Astrocyte (in vitro differentiated cells and primary cell): ENCODE measurements at regions not wholly inside any gene's neighbourhood (a gene's known extent, or its start where the extent isn't known, plus 50 kb on each side); places are given as distances from the start of the nearest gene placed in this dataset.
A peak's percentile ranks its signal among the peaks of the same experiment; 100 is the strongest.
"Not testable (repeated sequence)": the region's sequence is repeated elsewhere in the genome, so short reads cannot be mapped to it uniquely, and the experiment has no call there.

Experiments
- DNase-seq: peaks from one replicate; pipeline ENCODE4 v3.0.0-alpha.2; 2010; ENCODE audit warnings: low read depth
- FAIRE-seq: peaks from 2 replicates; lab custom pipeline; 2011; peaks lifted over from hg19 to GRCh38; lab: Jason Lieb, UNC
- H2AFZ ChIP-seq: 2 replicates; pipeline ENCODE4 v1.6.0; 2012; ENCODE audit warnings: low read depth, low read length, inconsistent platforms
- H3K27ac ChIP-seq: 2 replicates; pipeline ENCODE4 v1.5.1; 2011; ENCODE audit warnings: low read depth, low read length, inconsistent platforms
- H3K27me3 ChIP-seq: 2 replicates; pipeline ENCODE4 v1.6.0; 2011; ENCODE audit warnings: low read length, inconsistent platforms; ENCODE audit not compliant: insufficient read depth
- H3K36me3 ChIP-seq: 2 replicates; pipeline ENCODE4 v1.5.1; 2011; ENCODE audit warnings: low read length, inconsistent platforms; ENCODE audit not compliant: insufficient read depth
- H3K4me1 ChIP-seq: 2 replicates; pipeline ENCODE4 v1.5.1; 2011; ENCODE audit warnings: low read length, inconsistent platforms; ENCODE audit not compliant: insufficient read depth
- H3K4me2 ChIP-seq: 2 replicates; pipeline ENCODE4 v1.6.0; 2012; ENCODE audit warnings: low read length, inconsistent platforms
- H3K4me3 ChIP-seq: 2 replicates; pipeline ENCODE4 v1.5.1; 2011; ENCODE audit warnings: low read depth, mild to moderate bottlenecking, low read length, inconsistent platforms; ENCODE audit not compliant: insufficient read depth
- H3K79me2 ChIP-seq: 2 replicates; pipeline ENCODE4 v1.6.0; 2012; ENCODE audit warnings: mild to moderate bottlenecking, low read length, inconsistent platforms; ENCODE audit not compliant: insufficient read depth
- H3K9ac ChIP-seq: 2 replicates; pipeline ENCODE4 v1.6.0; 2012; ENCODE audit warnings: mild to moderate bottlenecking, low read length, inconsistent platforms
- H3K9me3 ChIP-seq: 2 replicates; pipeline ENCODE4 v1.5.1; 2012; ENCODE audit warnings: low read depth, mild to moderate bottlenecking, low read length, inconsistent platforms; ENCODE audit not compliant: insufficient read depth
- H4K20me1 ChIP-seq: 2 replicates; pipeline ENCODE4 v1.6.0; 2012; ENCODE audit warnings: low read length, inconsistent platforms; ENCODE audit not compliant: insufficient read depth
- H3K27ac Mint-ChIP-seq: one replicate; pipeline ENCODE4 v1.8.0; 2021; ENCODE audit warnings: mild to moderate bottlenecking, mixed read lengths; ENCODE audit not compliant: unreplicated experiment
- H3K27me3 Mint-ChIP-seq: one replicate; pipeline ENCODE4 v1.8.0; 2021; ENCODE audit warnings: low read depth, mixed read lengths; ENCODE audit not compliant: unreplicated experiment
- H3K36me3 Mint-ChIP-seq: one replicate; pipeline ENCODE4 v1.8.0; 2021; ENCODE audit warnings: low read depth, mixed read lengths; ENCODE audit not compliant: unreplicated experiment
- H3K4me1 Mint-ChIP-seq: one replicate; pipeline ENCODE4 v1.8.0; 2021; ENCODE audit warnings: low read depth, mixed read lengths; ENCODE audit not compliant: unreplicated experiment
- H3K4me3 Mint-ChIP-seq: one replicate; pipeline ENCODE4 v1.8.0; 2021; ENCODE audit warnings: mild to moderate bottlenecking, moderate library complexity, mixed read lengths; ENCODE audit not compliant: unreplicated experiment
- H3K9me3 Mint-ChIP-seq: one replicate; pipeline ENCODE4 v1.8.0; 2021; ENCODE audit warnings: mild to moderate bottlenecking, mixed read lengths; ENCODE audit not compliant: unreplicated experiment
- EZH2 ChIP-seq: IDR thresholded peaks from 2 replicates; pipeline ENCODE4 v1.6.1; 2012; ENCODE audit warnings: mild to moderate bottlenecking, low read length, inconsistent platforms; ENCODE audit not compliant: insufficient read depth
- TF ChIP-seq, protein P1 (sequence below): IDR thresholded peaks from 2 replicates; pipeline ENCODE4 v1.5.1; 2011; ENCODE audit warnings: low read depth, mild to moderate bottlenecking, inconsistent platforms, low read length, moderate library complexity; ENCODE audit not compliant: insufficient read depth

DNA sequence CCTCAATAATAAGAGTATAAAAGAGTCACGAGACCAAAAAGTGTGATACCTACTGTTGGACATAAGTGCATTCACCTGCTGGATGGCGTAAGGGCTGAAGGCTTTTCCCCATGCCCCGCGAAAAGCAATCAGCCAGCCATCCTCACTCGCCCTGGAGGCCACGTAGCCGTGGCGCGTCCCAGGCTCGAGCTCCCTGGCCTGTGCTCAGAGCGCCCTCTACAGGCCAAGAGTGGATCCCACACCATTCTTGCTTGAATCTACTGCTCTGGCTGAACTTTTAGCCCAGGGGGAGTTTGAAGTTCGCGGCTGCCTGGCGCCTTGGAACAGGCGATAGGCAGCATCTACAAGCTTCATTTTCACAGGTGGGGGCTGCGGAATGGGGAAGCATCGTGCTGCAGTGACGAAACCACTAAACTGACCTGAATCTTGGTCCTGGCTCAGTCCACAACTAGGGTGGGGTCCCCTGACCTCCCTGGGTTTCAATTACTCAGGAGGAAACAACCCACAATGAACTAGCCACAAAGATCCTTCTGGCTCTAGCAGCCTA lies 70.3 kb upstream of the SERBP1 start:
- Histone ChIP-seq H4K20me1 (no peaks in the 10 kb centered on the region), H3K27ac (no peak overlapping the region), H3K4me2 (peak overlapping the region; percentile 54), H3K9ac (no peak overlapping the region), H2AFZ (peak overlapping the region; percentile 30), H3K4me3 (no peak overlapping the region), H3K9me3 (no peaks in the 10 kb centered on the region), H3K79me2 (no peaks in the 10 kb centered on the region), H3K36me3 (no peaks in the 10 kb centered on the region), H3K27me3 (peaks cover 10% of the 10 kb centered on the region), H3K4me1 (no peaks in the 10 kb centered on the region)
- DNase-seq (peak; percentile 36), FAIRE-seq (no peak)
- no peak overlapping the region for H3K4me3 Mint-ChIP-seq
- no peak overlapping the region for H3K27ac Mint-ChIP-seq
- H3K36me3 Mint-ChIP-seq: no peaks in the 10 kb centered on the region
- peaks cover 17% of the 10 kb centered on the region for H3K27me3 Mint-ChIP-seq
- no peaks in the 10 kb centered on the region for H3K4me1 Mint-ChIP-seq
- no peak for TF ChIP-seq EZH2
- TF ChIP-seq, protein P1, sequence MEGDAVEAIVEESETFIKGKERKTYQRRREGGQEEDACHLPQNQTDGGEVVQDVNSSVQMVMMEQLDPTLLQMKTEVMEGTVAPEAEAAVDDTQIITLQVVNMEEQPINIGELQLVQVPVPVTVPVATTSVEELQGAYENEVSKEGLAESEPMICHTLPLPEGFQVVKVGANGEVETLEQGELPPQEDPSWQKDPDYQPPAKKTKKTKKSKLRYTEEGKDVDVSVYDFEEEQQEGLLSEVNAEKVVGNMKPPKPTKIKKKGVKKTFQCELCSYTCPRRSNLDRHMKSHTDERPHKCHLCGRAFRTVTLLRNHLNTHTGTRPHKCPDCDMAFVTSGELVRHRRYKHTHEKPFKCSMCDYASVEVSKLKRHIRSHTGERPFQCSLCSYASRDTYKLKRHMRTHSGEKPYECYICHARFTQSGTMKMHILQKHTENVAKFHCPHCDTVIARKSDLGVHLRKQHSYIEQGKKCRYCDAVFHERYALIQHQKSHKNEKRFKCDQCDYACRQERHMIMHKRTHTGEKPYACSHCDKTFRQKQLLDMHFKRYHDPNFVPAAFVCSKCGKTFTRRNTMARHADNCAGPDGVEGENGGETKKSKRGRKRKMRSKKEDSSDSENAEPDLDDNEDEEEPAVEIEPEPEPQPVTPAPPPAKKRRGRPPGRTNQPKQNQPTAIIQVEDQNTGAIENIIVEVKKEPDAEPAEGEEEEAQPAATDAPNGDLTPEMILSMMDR: peak; percentile 92
- no peaks in the 10 kb centered on the region for H3K9me3 Mint-ChIP-seq

- Histone ChIP-seq H3K9me3 (no peaks in the 10 kb centered on the region), H3K27me3 (peaks cover 10% of the 10 kb centered on the region), H3K4me2 (no peak overlapping the region), H3K9ac (no peak overlapping the region), H3K4me3 (no peak overlapping the region), H3K27ac (no peak overlapping the region), H4K20me1 (no peaks in the 10 kb centered on the region), H3K4me1 (no peaks in the 10 kb centered on the region), H2AFZ (no peak overlapping the region), H3K79me2 (no peaks in the 10 kb centered on the region), H3K36me3 (no peaks in the 10 kb centered on the region)
- DNase-seq (no peak), FAIRE-seq (no peak)
- no peaks in the 10 kb centered on the region for H3K4me1 Mint-ChIP-seq
- no peak for TF ChIP-seq EZH2
- TF ChIP-seq, protein P1: no peak
- H3K9me3 Mint-ChIP-seq: no peaks in the 10 kb centered on the region
- H3K4me3 Mint-ChIP-seq: no peak overlapping the region
- no peak overlapping the region for H3K27ac Mint-ChIP-seq
- peaks cover 17% of the 10 kb centered on the region for H3K27me3 Mint-ChIP-seq
- no peaks in the 10 kb centered on the region for H3K36me3 Mint-ChIP-seq
Observed at GRCh38 chr1:67503974-67504373, 73.8 kb upstream of the SERBP1 start.

- peaks cover 19% of the 10 kb centered on the region for H3K9me3 Mint-ChIP-seq
- H3K4me3 Mint-ChIP-seq, H4K20me1 ChIP-seq, H3K27me3 Mint-ChIP-seq, H3K36me3 ChIP-seq, H3K4me1 Mint-ChIP-seq, H3K4me3 ChIP-seq, H3K79me2 ChIP-seq, H2AFZ ChIP-seq, H3K9me3 ChIP-seq, DNase-seq, H3K4me2 ChIP-seq, H3K27me3 ChIP-seq, H3K4me1 ChIP-seq, H3K27ac ChIP-seq, H3K27ac Mint-ChIP-seq, H3K9ac ChIP-seq, FAIRE-seq, H3K36me3 Mint-ChIP-seq: not testable (repeated sequence)
Observed at GRCh38 chr1:67513392-67514294, 83.4 kb upstream of the SERBP1 start.
